Colon (tissue), 2 donors: ENCODE measurements at regions not wholly inside any gene's neighbourhood (a gene's known extent, or its start where the extent isn't known, plus 50 kb on each side); places are given as distances from the start of the nearest gene placed in this dataset.
"Not testable (repeated sequence)": the region's sequence is repeated elsewhere in the genome, so short reads cannot be mapped to it uniquely, and the experiment has no call there.

Experiments used
- FAIRE-seq: peaks from 2 replicates; lab custom pipeline; 2012; peaks lifted over from hg19 to GRCh38; lab: Jason Lieb, UNC
- donor health status: control.
- donor health status: control.

GRCh38 chr3:69484507-69485393 lies 98.9 kb upstream of the FRMD4B start:
- FAIRE-seq: no peak

GRCh38 chr3:69483449-69483848 lies 97.6 kb upstream of the FRMD4B start:
- no peak for FAIRE-seq

GRCh38 chr3:69480986-69481385 lies 95.1 kb upstream of the FRMD4B start:
- FAIRE-seq: not testable (repeated sequence)

- no peak for FAIRE-seq
Measured at GRCh38 chr3:69474186-69474585, 88.3 kb upstream of the FRMD4B start.

- FAIRE-seq: no peak
Measured at GRCh38 chr3:69472093-69472492, 86.2 kb upstream of the FRMD4B start.

GRCh38 chr3:69463531-69463930 lies 77.6 kb upstream of the FRMD4B start:
- FAIRE-seq: no peak

GRCh38 chr3:69462826-69463100 lies 76.9 kb upstream of the FRMD4B start:
- no peak for FAIRE-seq

GRCh38 chr3:69462022-69462825 lies 76.3 kb upstream of the FRMD4B start:
- FAIRE-seq: no peak

GRCh38 chr3:69460034-69460433 lies 74.1 kb upstream of the FRMD4B start:
- FAIRE-seq: no peak

- FAIRE-seq: no peak
Measured at GRCh38 chr3:69458803-69459365, 73.0 kb upstream of the FRMD4B start.

GRCh38 chr3:69456631-69457030 lies 70.7 kb upstream of the FRMD4B start:
- FAIRE-seq: no peak

GRCh38 chr3:69454204-69454787 lies 68.4 kb upstream of the FRMD4B start:
- FAIRE-seq: no peak

- FAIRE-seq: no peak
Measured at GRCh38 chr3:69452295-69452694, 66.4 kb upstream of the FRMD4B start.

GRCh38 chr3:69451594-69451993 lies 65.7 kb upstream of the FRMD4B start:
- no peak for FAIRE-seq

- no peak for FAIRE-seq
Measured at GRCh38 chr3:69448877-69449276, 63.0 kb upstream of the FRMD4B start.

- no peak for FAIRE-seq
Measured at GRCh38 chr3:69446402-69447072, 60.6 kb upstream of the FRMD4B start.

GRCh38 chr3:69445498-69445897 lies 59.6 kb upstream of the FRMD4B start:
- no peak for FAIRE-seq

- FAIRE-seq: no peak
Measured at GRCh38 chr3:69445024-69445423, 59.1 kb upstream of the FRMD4B start.

GRCh38 chr3:69443457-69443920 lies 57.6 kb upstream of the FRMD4B start:
- FAIRE-seq: no peak

- FAIRE-seq: no peak
Measured at GRCh38 chr3:69442771-69443311, 57.0 kb upstream of the FRMD4B start.

GRCh38 chr3:69441732-69442131 lies 55.8 kb upstream of the FRMD4B start:
- FAIRE-seq: no peak

GRCh38 chr3:69441040-69441439 lies 55.2 kb upstream of the FRMD4B start:
- FAIRE-seq: no peak
